ENCODE measurements at regions not wholly inside any gene's neighbourhood (a gene's known extent, or its start where the extent isn't known, plus 50 kb on each side); places are given as distances from the start of the nearest gene placed in this dataset.

DNA sequence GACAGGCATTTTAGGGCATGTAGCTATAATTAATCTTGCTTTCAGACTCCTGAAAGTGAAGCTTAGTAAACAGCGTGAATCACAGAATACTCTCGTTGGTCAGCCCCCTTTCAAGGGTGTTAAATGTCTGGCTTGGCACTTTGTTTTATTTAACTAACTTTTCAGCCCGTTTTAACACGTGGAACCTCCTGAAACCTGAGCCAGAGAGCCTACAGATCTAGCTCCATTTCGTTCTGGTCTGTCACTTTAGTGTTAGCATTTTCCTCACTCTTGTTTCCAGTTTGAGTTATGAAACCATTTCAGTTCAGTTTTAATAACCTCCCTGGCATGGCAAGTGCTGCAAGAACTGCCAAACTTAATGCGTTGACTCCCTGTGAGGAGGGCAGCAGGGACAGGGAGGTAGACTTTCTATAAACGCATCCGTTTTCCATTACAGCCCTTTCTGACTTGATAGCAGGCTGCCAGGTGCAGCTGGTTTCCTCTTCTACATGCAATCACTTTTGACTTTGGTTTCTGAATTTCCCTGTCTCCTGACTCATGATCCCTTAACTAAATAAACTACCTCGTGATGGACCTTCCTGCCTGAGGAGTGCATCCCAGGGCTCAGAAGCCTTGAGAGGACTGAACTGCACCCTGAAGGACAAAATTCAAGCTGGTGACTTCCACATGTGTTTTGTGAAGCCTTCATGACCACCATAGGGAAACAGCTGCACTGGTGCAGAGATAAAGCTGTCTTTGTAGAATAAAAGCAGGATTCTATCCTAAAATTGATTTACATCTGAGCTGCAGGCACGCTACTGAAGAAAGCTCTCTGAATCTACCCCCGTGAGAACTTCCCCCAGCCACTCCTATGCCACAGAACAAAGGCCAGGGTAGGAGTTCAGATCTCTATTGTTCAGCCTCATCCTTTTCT is 192.6 kb downstream of the DLEU7 start:
- Histone ChIP-seq H3K9ac (ENCODE audit: low read length) (no peak overlapping the region), H2AFZ (ENCODE audit: insufficient read depth, low read depth, low read length, poor library complexity, severe bottlenecking) (peak overlapping the region; percentile 36), H3K4me3 (ENCODE audit: control extremely low read depth in 1 of 5, extremely low read depth in 1 of 5, insufficient read depth in 1 of 5, low read depth in 2 of 5, low read length in 4 of 5) (peak overlapping the region in 1 of 5 experiments; percentile 7), H3K4me2 (replicated peaks; ENCODE audit: low read depth, low read length, poor library complexity, severe bottlenecking) (peak overlapping the region; percentile 33), H3K79me2 (ENCODE audit: control insufficient read depth, insufficient read depth, low read length) (no peaks in the 10 kb centered on the region), H3K27me3 (replicated peaks in 1 of 4; ENCODE audit: control extremely low read depth in 1 of 4, control insufficient read depth in 3 of 4, insufficient read depth in 4 of 4, low read length in 3 of 4) (no peaks in the 10 kb centered on the region), H3K27ac (ENCODE audit: low read length in 2 of 2) (no peak overlapping the region), H4K20me1 (ENCODE audit: control insufficient read depth, insufficient read depth, low read length, poor library complexity, severe bottlenecking) (no peaks in the 10 kb centered on the region), H3K9me3 (ENCODE audit: control extremely low read depth in 1 of 3, control insufficient read depth in 2 of 3, insufficient read depth in 1 of 3, low read length in 2 of 3) (peaks cover 0 to 2% (median 0%) of the 10 kb centered on the region in 3 donors), H3K4me1 (ENCODE audit: control insufficient read depth in 2 of 2, insufficient read depth in 2 of 2, low read length in 2 of 2) (peaks cover 12 to 13% of the 10 kb centered on the region in 2 donors), H3K36me3 (replicated peaks in 1 of 2; ENCODE audit: control extremely low read depth in 1 of 2, control insufficient read depth in 1 of 2, extremely low read depth in 1 of 2, insufficient read depth in 2 of 2, low read length in 1 of 2) (no peaks in the 10 kb centered on the region)
- Mint-ChIP-seq H3K4me1 (peaks cover 15% of the 10 kb centered on the region), H3K9me3 (ENCODE audit: insufficient read depth) (no peaks in the 10 kb centered on the region), H3K27me3 (no peaks in the 10 kb centered on the region), H3K4me3 (peak overlapping the region; percentile 33), H3K27ac (peak overlapping the region; percentile 12)
- WGBS (ENCODE audit: insufficient coverage): 48% methylated on average over 7 of the region's 11 CpGs
- DNase-seq: no peak
- ATAC-seq (ENCODE audit: low read depth): no peak
- intact Hi-C loops (cut with micrococcal nuclease): no loop called here
- CTCF ChIA-PET: interaction anchor here (0.6 to 1.2 kb wide), 4 partner anchors 15 to 174 kb away, joined by 3 to 5 read pairs (median 3); no protein-coding TSS in a partner anchor
- POLR2A ChIA-PET: no interaction called here
- TF ChIP-seq, protein P1, sequence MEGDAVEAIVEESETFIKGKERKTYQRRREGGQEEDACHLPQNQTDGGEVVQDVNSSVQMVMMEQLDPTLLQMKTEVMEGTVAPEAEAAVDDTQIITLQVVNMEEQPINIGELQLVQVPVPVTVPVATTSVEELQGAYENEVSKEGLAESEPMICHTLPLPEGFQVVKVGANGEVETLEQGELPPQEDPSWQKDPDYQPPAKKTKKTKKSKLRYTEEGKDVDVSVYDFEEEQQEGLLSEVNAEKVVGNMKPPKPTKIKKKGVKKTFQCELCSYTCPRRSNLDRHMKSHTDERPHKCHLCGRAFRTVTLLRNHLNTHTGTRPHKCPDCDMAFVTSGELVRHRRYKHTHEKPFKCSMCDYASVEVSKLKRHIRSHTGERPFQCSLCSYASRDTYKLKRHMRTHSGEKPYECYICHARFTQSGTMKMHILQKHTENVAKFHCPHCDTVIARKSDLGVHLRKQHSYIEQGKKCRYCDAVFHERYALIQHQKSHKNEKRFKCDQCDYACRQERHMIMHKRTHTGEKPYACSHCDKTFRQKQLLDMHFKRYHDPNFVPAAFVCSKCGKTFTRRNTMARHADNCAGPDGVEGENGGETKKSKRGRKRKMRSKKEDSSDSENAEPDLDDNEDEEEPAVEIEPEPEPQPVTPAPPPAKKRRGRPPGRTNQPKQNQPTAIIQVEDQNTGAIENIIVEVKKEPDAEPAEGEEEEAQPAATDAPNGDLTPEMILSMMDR (IDR thresholded peaks at IDR 0.05): no peak
- no peak for TF ChIP-seq EZH2 (IDR thresholded peaks at IDR 0.05; ENCODE audit: borderline replicate concordance, insufficient read depth, low read depth, low read length, poor library complexity, severe bottlenecking)

DNA sequence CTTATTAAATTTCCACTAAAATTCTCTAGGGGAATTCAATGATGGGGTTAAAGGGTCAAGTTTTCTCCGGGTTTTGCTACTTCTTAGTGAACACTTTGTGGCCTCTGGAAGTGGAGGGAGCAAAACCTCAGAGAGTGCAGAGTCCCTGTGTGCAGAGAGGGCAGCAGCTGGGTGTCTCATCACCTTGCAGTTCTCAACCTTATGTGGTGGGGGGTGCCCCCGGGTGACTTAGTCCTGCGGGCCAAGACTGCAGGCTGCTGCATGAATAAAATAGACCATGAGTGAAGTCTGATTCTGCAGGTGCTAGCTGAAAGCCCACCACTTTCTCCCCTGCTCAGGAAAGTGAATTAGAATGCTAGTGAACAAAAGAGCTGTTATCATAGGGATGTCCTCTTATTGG is 191.6 kb downstream of the DLEU7 start:
- H3K27ac ChIP-seq (ENCODE audit: low read length in 2 of 2): no peak overlapping the region
- CTCF ChIA-PET: no interaction called here

More for the DNA sequence above, 191.6 kb downstream of the DLEU7 start:
- H3K79me2 ChIP-seq (ENCODE audit: control insufficient read depth, insufficient read depth, low read length): no peaks in the 10 kb centered on the region
- Mint-ChIP-seq H3K27me3 (no peaks in the 10 kb centered on the region), H3K4me3 (no peak overlapping the region), H3K4me1 (peaks cover 15% of the 10 kb centered on the region), H3K9me3 (ENCODE audit: insufficient read depth) (no peaks in the 10 kb centered on the region), H3K27ac (no peak overlapping the region)
- H4K20me1 ChIP-seq (ENCODE audit: control insufficient read depth, insufficient read depth, low read length, poor library complexity, severe bottlenecking): no peaks in the 10 kb centered on the region
- POLR2A ChIA-PET: interaction anchor here (0.6 kb wide), 1 partner anchor 8 kb away, joined by 5 read pairs; no protein-coding TSS in a partner anchor
- no peak overlapping the region for H3K4me2 ChIP-seq (replicated peaks; ENCODE audit: low read depth, low read length, poor library complexity, severe bottlenecking)
- intact Hi-C loops (cut with micrococcal nuclease): no loop called here
- no peaks in the 10 kb centered on the region for H3K9me3 ChIP-seq (ENCODE audit: control extremely low read depth in 1 of 3, control insufficient read depth in 2 of 3, insufficient read depth in 1 of 3, low read length in 2 of 3)
- no peak overlapping the region for H3K9ac ChIP-seq (ENCODE audit: low read length)
- H3K4me3 ChIP-seq (ENCODE audit: control extremely low read depth in 1 of 5, extremely low read depth in 1 of 5, insufficient read depth in 1 of 5, low read depth in 2 of 5, low read length in 4 of 5): no peak overlapping the region
- 100% methylated on average over 1 of the region's 3 CpGs for WGBS (ENCODE audit: insufficient coverage)
- no peaks in the 10 kb centered on the region for H3K27me3 ChIP-seq (replicated peaks in 1 of 4; ENCODE audit: control extremely low read depth in 1 of 4, control insufficient read depth in 3 of 4, insufficient read depth in 4 of 4, low read length in 3 of 4)
- H3K36me3 ChIP-seq (replicated peaks in 1 of 2; ENCODE audit: control extremely low read depth in 1 of 2, control insufficient read depth in 1 of 2, extremely low read depth in 1 of 2, insufficient read depth in 2 of 2, low read length in 1 of 2): no peaks in the 10 kb centered on the region
- ATAC-seq (ENCODE audit: low read depth) (no peak), DNase-seq (no peak)
- TF ChIP-seq, protein P1 (IDR thresholded peaks at IDR 0.05): no peak
- no peak for TF ChIP-seq EZH2 (IDR thresholded peaks at IDR 0.05; ENCODE audit: borderline replicate concordance, insufficient read depth, low read depth, low read length, poor library complexity, severe bottlenecking)
- H3K4me1 ChIP-seq (ENCODE audit: control insufficient read depth in 2 of 2, insufficient read depth in 2 of 2, low read length in 2 of 2): peaks cover 12 to 13% of the 10 kb centered on the region in 2 donors
- peak overlapping the region; percentile 5 for H2AFZ ChIP-seq (ENCODE audit: insufficient read depth, low read depth, low read length, poor library complexity, severe bottlenecking)
